GM12875 (cell line): ENCODE measurements at regions not wholly inside any gene's neighbourhood (a gene's known extent, or its start where the extent isn't known, plus 50 kb on each side); places are given as distances from the start of the nearest gene placed in this dataset.

Experiments used
- H3K4me3 ChIP-seq: one replicate; pipeline ENCODE4 v1.5.1; 2011; ENCODE audit warnings: low read depth, low read length, control low read depth
- TF ChIP-seq, protein P1 (sequence below): IDR thresholded peaks from 2 replicates; pipeline ENCODE4 v1.5.1; 2011; ENCODE audit warnings: low read depth, mild to moderate bottlenecking, control low read depth, inconsistent platforms, low read length, moderate library complexity, borderline replicate concordance; ENCODE audit not compliant: insufficient read depth

GRCh38 chr14:98910061-98910460 is 361.9 kb downstream of the BCL11B start:
- TF ChIP-seq, protein P1, sequence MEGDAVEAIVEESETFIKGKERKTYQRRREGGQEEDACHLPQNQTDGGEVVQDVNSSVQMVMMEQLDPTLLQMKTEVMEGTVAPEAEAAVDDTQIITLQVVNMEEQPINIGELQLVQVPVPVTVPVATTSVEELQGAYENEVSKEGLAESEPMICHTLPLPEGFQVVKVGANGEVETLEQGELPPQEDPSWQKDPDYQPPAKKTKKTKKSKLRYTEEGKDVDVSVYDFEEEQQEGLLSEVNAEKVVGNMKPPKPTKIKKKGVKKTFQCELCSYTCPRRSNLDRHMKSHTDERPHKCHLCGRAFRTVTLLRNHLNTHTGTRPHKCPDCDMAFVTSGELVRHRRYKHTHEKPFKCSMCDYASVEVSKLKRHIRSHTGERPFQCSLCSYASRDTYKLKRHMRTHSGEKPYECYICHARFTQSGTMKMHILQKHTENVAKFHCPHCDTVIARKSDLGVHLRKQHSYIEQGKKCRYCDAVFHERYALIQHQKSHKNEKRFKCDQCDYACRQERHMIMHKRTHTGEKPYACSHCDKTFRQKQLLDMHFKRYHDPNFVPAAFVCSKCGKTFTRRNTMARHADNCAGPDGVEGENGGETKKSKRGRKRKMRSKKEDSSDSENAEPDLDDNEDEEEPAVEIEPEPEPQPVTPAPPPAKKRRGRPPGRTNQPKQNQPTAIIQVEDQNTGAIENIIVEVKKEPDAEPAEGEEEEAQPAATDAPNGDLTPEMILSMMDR: no peak

DNA sequence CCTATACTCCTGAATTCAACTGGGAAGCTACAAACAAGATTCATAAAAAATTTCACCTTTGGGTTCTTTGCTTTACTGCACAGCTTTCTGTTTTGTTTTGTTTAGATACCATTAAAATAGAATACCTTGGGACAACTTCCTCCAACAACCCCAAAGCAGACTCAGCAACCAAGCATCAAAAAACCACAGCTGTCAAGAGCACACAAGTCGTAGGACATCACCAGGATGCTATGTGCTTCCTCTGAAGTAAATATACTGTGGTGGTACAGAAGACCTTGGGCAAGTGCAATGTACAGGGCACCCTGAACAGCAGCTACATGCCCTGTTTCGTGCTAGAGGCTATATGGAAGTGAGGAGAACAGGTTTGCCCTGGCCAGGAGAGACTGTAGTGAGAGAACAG is 359.3 kb downstream of the BCL11B start:
- H3K4me3 ChIP-seq: no peak overlapping the region
- TF ChIP-seq, protein P1: no peak

More at GRCh38 chr14:98910061-98910460, 361.9 kb downstream of the BCL11B start:
- no peak overlapping the region for H3K4me3 ChIP-seq

- H3K4me3 ChIP-seq: no peak overlapping the region
- TF ChIP-seq, protein P1: no peak
These were observed 357.9 kb downstream of the BCL11B start for GRCh38 chr14:98913967-98914650.

GRCh38 chr14:98914942-98915341 is 357.1 kb downstream of the BCL11B start:
- TF ChIP-seq, protein P1: no peak
- no peak overlapping the region for H3K4me3 ChIP-seq

- TF ChIP-seq, protein P1: no peak
- no peak overlapping the region for H3K4me3 ChIP-seq
These were observed 356.4 kb downstream of the BCL11B start for GRCh38 chr14:98915625-98916024.

DNA sequence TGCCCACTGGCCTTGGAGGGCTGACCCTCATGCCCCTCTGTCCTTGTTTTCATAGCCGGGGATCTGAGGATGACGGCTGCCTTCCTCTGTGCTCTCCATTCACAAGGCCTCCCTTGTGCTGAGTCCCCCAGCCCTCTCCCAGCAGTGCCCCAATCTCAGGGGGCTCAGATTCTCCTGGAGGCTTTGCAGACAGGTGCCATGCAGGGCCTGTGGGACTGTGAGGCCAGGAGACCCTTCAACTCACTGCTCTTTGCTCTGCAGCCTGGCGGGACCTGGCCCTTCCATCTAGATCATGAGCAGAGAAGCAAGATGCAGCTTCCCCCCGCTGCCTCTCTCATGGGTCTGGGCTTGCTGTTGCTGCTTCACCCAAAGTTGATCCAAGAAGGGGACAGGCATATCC is 356.0 kb downstream of the BCL11B start:
- TF ChIP-seq, protein P1: no peak
- no peak overlapping the region for H3K4me3 ChIP-seq

DNA sequence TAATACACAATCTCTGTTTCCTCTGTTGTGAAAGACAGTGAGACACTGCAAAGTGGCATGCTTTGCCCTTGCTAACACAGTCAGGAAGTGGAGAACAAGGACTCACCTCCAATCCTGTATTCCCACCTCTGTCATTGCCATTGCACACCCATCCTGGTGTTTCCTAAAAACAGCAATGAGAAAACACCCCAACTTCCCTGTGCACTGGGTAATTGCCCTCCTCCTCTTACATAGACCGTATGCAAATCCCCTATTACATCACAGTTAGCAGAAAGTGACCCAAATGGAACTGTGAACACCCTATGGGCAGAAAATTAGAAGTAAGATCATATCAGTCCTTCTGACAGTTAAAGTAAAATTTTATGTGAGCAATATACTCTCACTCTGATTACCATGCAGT is 355.5 kb downstream of the BCL11B start:
- TF ChIP-seq, protein P1: no peak

More for the DNA sequence above, 355.5 kb downstream of the BCL11B start:
- H3K4me3 ChIP-seq: no peak overlapping the region
